K562 (cell line): ENCODE measurements at regions not wholly inside any gene's neighbourhood (a gene's known extent, or its start where the extent isn't known, plus 50 kb on each side); places are given as distances from the start of the nearest gene placed in this dataset.

Experiments
- ATAC-seq: fragments of 200-7000 bp; cut with Tn5 transposase; 3 replicates; pipeline ENCODE4 v1.9.1; 2020; ENCODE audit warnings: moderate library complexity
- BruUV-seq: library from RNA; stranded (reverse); fragments of 400-500 nt; replicated peaks from 2 replicates; lab custom pipeline; 2021; lab: Mats Ljungman, UMichigan
- CTCF ChIA-PET: fragments of 300-600 bp; formaldehyde crosslinking; extraction: SDS; loops from one replicate; lab custom pipeline; 2021; ENCODE audit warnings: low intra/inter-chr PET ratio; lab: Yijun Ruan, JAX
- POLR2A ChIA-PET: fragments of 300-600, 350-650 bp; sonication (Branson Sonifier 250); formaldehyde crosslinking; extraction: SDS; loops from one replicate; lab custom pipeline; 2021; ENCODE audit warnings: antibody characterized with exemption, inconsistent platforms; lab: Yijun Ruan, JAX
- DNase-seq, 4 experiments: peaks; one replicate each; pipeline versions ENCODE4 v3.0.0 to v3.0.0-alpha.2; 2011 to 2018; ENCODE audit warnings: low spot score in 3 of 4, mixed read lengths in 3 of 4; ENCODE audit errors: extremely low read depth in 1 of 4
- FAIRE-seq: peaks from 2 replicates; lab custom pipeline; 2011; peaks lifted over from hg19 to GRCh38; lab: Jason Lieb, UNC
- H2AFZ ChIP-seq: 2 replicates; pipeline ENCODE4 v1.6.0; 2011; ENCODE audit warnings: low read depth, low read length, control low read depth, inconsistent platforms
- H3K27ac ChIP-seq: fragments of 200-600 bp; 3 replicates; pipeline ENCODE4 v1.8.0; 2011; ENCODE audit warnings: low read depth, mild to moderate bottlenecking, control low read depth, inconsistent platforms, low read length, moderate library complexity, mixed read lengths; ENCODE audit errors: extremely low read depth
- H3K27me3 ChIP-seq, 2 experiments: fragments of 300-600 bp in 1 of 2; 2 replicates in 1 of 2; 3 replicates in 1 of 2; pipeline versions ENCODE4 v1.6.0 to v1.8.0; 2011; ENCODE audit warnings: inconsistent platforms in 2 of 2, low read length in 2 of 2, mild to moderate bottlenecking in 1 of 2, mixed read lengths in 1 of 2, moderate library complexity in 1 of 2; ENCODE audit not compliant: control insufficient read depth in 2 of 2, insufficient read depth in 2 of 2
- H3K36me3 ChIP-seq: fragments of 300-600 bp; 3 replicates; pipeline ENCODE4 v1.8.0; 2011; ENCODE audit warnings: mild to moderate bottlenecking, low read length, inconsistent platforms; ENCODE audit not compliant: control insufficient read depth, insufficient read depth
- H3K4me1 ChIP-seq, 2 experiments: fragments of 200-600 bp in 1 of 2; replicated peaks in 1 of 2; 2 replicates in 1 of 2; 3 replicates in 1 of 2; pipeline versions ENCODE4 v1.5.1 to v1.8.0; 2011; ENCODE audit warnings: inconsistent platforms in 2 of 2, low read length in 2 of 2, mild to moderate bottlenecking in 1 of 2, mixed read lengths in 1 of 2, moderate library complexity in 1 of 2; ENCODE audit not compliant: control insufficient read depth in 2 of 2, insufficient read depth in 2 of 2
- H3K4me2 ChIP-seq: 2 replicates; pipeline ENCODE4 v1.6.1; 2011; ENCODE audit warnings: low read length, control low read depth, inconsistent platforms, mixed read lengths; ENCODE audit not compliant: insufficient read depth
- H3K4me3 ChIP-seq: fragments of 200-600 bp; sonication (generic), shearing (Covaris generic); 2 replicates; pipeline ENCODE4 v1.5.1; 2016; ENCODE audit warnings: control low read depth, inconsistent platforms
- H3K79me2 ChIP-seq: fragments of 200-600 bp; 3 replicates; pipeline ENCODE4 v1.8.0; 2011; ENCODE audit warnings: low read length, inconsistent platforms; ENCODE audit not compliant: control insufficient read depth, insufficient read depth
- H3K9ac ChIP-seq, 2 experiments: 2 replicates each; pipeline versions ENCODE4 v1.6.0 to v1.6.1; 2011; ENCODE audit warnings: low read depth in 2 of 2, low read length in 2 of 2, control low read depth in 1 of 2, inconsistent platforms in 1 of 2, mild to moderate bottlenecking in 1 of 2, mixed read lengths in 1 of 2; ENCODE audit not compliant: insufficient read depth in 1 of 2
- H3K9me1 ChIP-seq: one replicate; pipeline ENCODE4 v1.6.0; 2011; ENCODE audit warnings: inconsistent platforms, mild to moderate bottlenecking, low read length, moderate library complexity; ENCODE audit not compliant: control insufficient read depth, insufficient read depth
- H3K9me3 ChIP-seq: replicated peaks from 2 replicates; pipeline ENCODE4 v1.5.1; 2011; ENCODE audit warnings: low read depth, low read length, inconsistent platforms; ENCODE audit not compliant: control insufficient read depth, insufficient read depth
- H4K20me1 ChIP-seq: replicated peaks from 2 replicates; pipeline ENCODE4 v1.6.1; 2011; ENCODE audit warnings: low read length, inconsistent platforms, mixed read lengths; ENCODE audit not compliant: control insufficient read depth, insufficient read depth
- CAMTA2 ChIP-seq: fragments of 250-450 bp; sonication (Bioruptor Pico); conservative IDR thresholded peaks from 2 replicates; pipeline ENCODE4 v1.5.1; 2022
- HDAC2 ChIP-seq: fragments of 450-650 bp; IDR thresholded peaks from 2 replicates; pipeline ENCODE4 v1.6.1; 2016; ENCODE audit warnings: mild to moderate bottlenecking
- PBX2 ChIP-seq, 2 experiments: IDR thresholded peaks in 1 of 2; conservative IDR thresholded peaks in 1 of 2; 2 replicates each; pipeline ENCODE4 v1.6.1; 2016; ENCODE audit warnings: low read depth in 2 of 2, mild to moderate bottlenecking in 1 of 2, missing compliant biosample characterization in 1 of 2, missing genetic modification characterization in 1 of 2, moderate library complexity in 1 of 2
- POLR2G ChIP-seq: fragments of 200-400 bp; formaldehyde crosslinking; IDR thresholded peaks from 2 replicates; pipeline ENCODE4 v1.6.1; 2017; ENCODE audit warnings: low read depth, mild to moderate bottlenecking, antibody characterized with exemption, low read length, moderate library complexity
- TGIF2 ChIP-seq: sonication (generic); formaldehyde crosslinking; IDR thresholded peaks from 2 replicates; pipeline ENCODE4 v1.8.1; 2022; ENCODE audit warnings: mild to moderate bottlenecking, missing genetic modification reagents, moderate library complexity
- ZNF280B ChIP-seq: fragments of 250-450 bp; sonication (Bioruptor Pico); IDR thresholded peaks from 2 replicates; pipeline ENCODE4 v1.5.1; 2021; ENCODE audit warnings: mild to moderate bottlenecking
- ZNF76 ChIP-seq: fragments of 250-450 bp; sonication (Bioruptor Pico); IDR thresholded peaks from 2 replicates; pipeline ENCODE4 v1.4.0; 2020; ENCODE audit warnings: mild to moderate bottlenecking, moderate library complexity, borderline replicate concordance
- ZNF766 ChIP-seq: fragments of 200-800 bp; sonication (Bioruptor generic); conservative IDR thresholded peaks from 2 replicates; pipeline ENCODE4 v1.6.1; 2016; ENCODE audit warnings: missing genetic modification characterization, missing compliant biosample characterization
- WGBS: fragments of 100-300 bp; shearing (Covaris generic); methylation state at CpG from one replicate; pipeline ENCODE4 v1.1.6; 2016; ENCODE audit warnings: low coverage, mixed read lengths; ENCODE audit not compliant: insufficient coverage; ENCODE audit errors: missing lambda C conversion rate; 5-methylcytosine and 5-hydroxymethylcytosine counted together
- in situ Hi-C: fragments of 300-500 bp; cut with MboI; formaldehyde crosslinking; loops from 4 replicates; pipeline ENCODE4 v1.15.0; 2018; ENCODE audit warnings: inconsistent platforms, mixed read lengths
- intact Hi-C: fragments of 100-400 bp; cut with micrococcal nuclease; formaldehyde crosslinking; loops from 2 replicates; pipeline ENCODE4 v1.14.2; 2022
- TF ChIP-seq, protein P1 (sequence below): fragments of 450-650 bp; formaldehyde crosslinking; conservative IDR thresholded peaks from 2 replicates; pipeline ENCODE4 v1.4.0; 2022; ENCODE audit warnings: mild to moderate bottlenecking, missing genetic modification characterization

DNA sequence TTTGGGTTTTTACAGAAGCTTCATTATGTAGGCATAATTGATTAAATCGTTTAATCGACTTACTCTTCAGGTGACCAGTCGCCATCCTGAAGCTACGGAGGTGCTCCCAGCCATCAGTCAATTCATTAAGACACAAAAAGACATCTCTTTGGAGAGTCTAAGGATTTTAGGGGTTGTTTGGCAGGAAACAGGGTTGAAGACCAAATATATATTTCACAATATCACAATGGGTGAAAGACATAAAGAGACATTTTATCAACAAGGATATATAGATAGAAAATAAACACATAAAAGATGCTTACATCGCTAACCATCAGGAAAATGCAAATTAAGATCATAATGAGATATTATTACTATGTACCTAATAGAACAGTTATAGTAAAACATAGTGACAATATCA, 104.0 kb upstream of the SIRPG start:
- DNase-seq, result no peak
- POLR2A ChIA-PET, result interaction anchor here (0.7 kb wide), 1 partner anchor 22 kb away, joined by 3 read pairs; no protein-coding TSS in a partner anchor
- no peaks in the 10 kb centered on the region for H3K79me2 ChIP-seq
- in situ Hi-C loops, result loop anchor here (25.0 kb wide), 1 partner anchor 249 kb away; no protein-coding TSS in a partner anchor
- no TSS peak for BruUV-seq
- no peaks in the 10 kb centered on the region; a peak in 1 of 5 replicates for H3K27me3 ChIP-seq
- TF ChIP-seq, protein P1, sequence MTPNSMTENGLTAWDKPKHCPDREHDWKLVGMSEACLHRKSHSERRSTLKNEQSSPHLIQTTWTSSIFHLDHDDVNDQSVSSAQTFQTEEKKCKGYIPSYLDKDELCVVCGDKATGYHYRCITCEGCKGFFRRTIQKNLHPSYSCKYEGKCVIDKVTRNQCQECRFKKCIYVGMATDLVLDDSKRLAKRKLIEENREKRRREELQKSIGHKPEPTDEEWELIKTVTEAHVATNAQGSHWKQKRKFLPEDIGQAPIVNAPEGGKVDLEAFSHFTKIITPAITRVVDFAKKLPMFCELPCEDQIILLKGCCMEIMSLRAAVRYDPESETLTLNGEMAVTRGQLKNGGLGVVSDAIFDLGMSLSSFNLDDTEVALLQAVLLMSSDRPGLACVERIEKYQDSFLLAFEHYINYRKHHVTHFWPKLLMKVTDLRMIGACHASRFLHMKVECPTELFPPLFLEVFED, result no peak
- no peak for TF ChIP-seq CAMTA2 (CRISPR knock-in tag)
- TF ChIP-seq TGIF2 (CRISPR knock-in tag), result no peak
- TF ChIP-seq PBX2 (CRISPR knock-in tag; IDR thresholded peaks at IDR 0.05; ENCODE audit: low read depth), result no peak
- TF ChIP-seq PBX2 (tag; conservative IDR thresholded peaks at IDR 0.05; ENCODE audit: low read depth), result no peak
- no peak for TF ChIP-seq ZNF766 (CRISPR knock-in tag)
- TF ChIP-seq ZNF280B (CRISPR knock-in tag), result no peak
- no peak for TF ChIP-seq ZNF76 (CRISPR knock-in tag)
- TF ChIP-seq HDAC2, result no peak
- no peak for TF ChIP-seq POLR2G
- H2AFZ ChIP-seq, result no peak overlapping the region
- no peak overlapping the region for H3K4me2 ChIP-seq
- H3K27ac ChIP-seq, result no peak overlapping the region
- no peak overlapping the region for H3K4me3 ChIP-seq
- no peaks in the 10 kb centered on the region for H3K9me3 ChIP-seq
- CTCF ChIA-PET, result no interaction called here
- no peaks in the 10 kb centered on the region for H3K9me1 ChIP-seq
- intact Hi-C loops, result loop anchor here (5.0 kb wide), 1 partner anchor 691 kb away; no protein-coding TSS in a partner anchor
- no peak overlapping the region for H3K9ac ChIP-seq
- 0% methylated on average over 5 of the region's 5 CpGs for WGBS
- no peak for ATAC-seq
- no peaks in the 10 kb centered on the region for H4K20me1 ChIP-seq
- no peaks in the 10 kb centered on the region for H3K36me3 ChIP-seq
- no peaks in the 10 kb centered on the region for H3K4me1 ChIP-seq
- FAIRE-seq, result no peak
